ENCODE measurements at regions not wholly inside any gene's neighbourhood (a gene's known extent, or its start where the extent isn't known, plus 50 kb on each side); places are given as distances from the start of the nearest gene placed in this dataset.
"Not testable (repeated sequence)": the region's sequence is repeated elsewhere in the genome, so short reads cannot be mapped to it uniquely, and the experiment has no call there.

GRCh38 chr14:81971911-81972310, 438.3 kb upstream of the SEL1L start:
- no peak for DNase-seq

DNA sequence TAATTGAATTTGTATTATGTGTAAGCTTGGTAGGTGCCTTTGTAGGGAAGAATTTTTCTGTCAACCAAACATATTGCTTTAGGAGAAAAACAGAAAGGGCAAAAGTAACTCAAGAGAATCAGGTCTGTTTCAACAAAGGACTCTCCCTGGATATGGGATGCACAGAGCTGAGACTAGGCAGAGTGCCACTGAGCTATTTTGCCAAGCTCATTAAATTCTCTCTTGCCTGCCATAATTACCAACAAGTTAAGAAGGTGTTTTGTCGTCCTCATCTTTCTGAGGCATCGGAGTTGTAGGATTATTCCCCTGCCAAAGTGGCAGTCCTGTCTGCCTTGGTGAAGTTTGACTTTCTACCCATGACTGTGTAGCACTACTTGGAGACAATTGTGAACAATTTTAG, 438.9 kb upstream of the SEL1L start:
- no peak for DNase-seq

- no peak for DNase-seq
Observed at GRCh38 chr14:81974543-81974942, 440.9 kb upstream of the SEL1L start.

DNA sequence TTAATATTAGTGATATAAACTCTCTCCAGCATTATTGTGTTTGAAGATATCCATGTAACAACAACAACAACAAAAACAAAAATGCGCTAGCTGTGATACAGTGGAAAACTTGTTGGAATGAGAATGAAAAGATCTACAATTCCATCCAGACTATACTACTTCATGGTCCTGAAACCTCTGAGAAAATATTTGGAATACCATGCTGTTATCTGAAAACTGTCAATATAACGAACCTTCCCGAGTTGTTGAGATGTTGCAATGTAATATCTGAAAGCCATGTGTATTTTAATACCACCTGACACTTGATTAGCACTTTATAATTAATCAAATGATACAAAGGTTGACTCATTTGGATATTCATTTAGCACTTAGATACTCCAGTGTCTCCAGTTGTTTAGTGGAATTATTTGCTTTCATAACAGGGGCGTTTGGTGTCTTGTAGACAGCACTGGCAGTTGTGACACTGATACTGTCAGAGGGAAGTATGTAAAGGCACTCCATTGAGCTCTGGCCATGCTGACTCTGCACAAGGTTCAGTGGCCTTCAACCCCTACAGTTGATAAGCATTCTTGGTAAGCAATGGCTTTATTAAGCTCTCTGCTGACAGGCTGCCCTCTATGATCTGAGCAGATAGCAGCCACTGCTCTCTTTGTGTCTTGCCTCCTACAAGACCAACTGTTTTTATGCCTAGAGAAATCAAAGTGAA, 447.1 kb upstream of the SEL1L start:
- DNase-seq, result no peak

- no peak for DNase-seq
Observed at GRCh38 chr14:81981307-81981675, 447.6 kb upstream of the SEL1L start.

- no peak for DNase-seq
Observed at GRCh38 chr14:81982046-81982445, 448.4 kb upstream of the SEL1L start.

DNA sequence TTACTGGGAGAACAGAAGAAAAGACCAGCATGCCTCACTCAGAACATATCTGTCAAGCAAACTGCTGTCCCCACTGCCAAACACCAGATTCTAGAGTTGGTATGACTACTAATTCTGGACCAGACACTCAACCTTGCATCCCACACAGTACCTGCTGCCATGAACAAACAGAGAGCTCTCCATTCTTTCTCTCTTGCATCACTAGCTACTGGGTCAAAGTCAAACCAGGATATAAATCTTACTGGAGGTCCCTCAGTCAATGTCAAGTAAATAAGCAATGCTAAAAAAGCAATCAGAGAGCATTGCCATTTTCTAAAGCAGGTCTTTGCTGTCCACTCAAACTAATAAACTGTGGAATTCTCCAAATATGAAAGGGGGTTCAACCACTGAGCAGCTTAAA, 452.4 kb upstream of the SEL1L start:
- DNase-seq, result no peak

GRCh38 chr14:81989211-81989610, 455.6 kb upstream of the SEL1L start:
- DNase-seq, result no peak

GRCh38 chr14:81990312-81990761, 456.7 kb upstream of the SEL1L start:
- DNase-seq, result peak; percentile 20

- peak; percentile 3 for DNase-seq
Observed at GRCh38 chr14:81991998-81992397, 458.3 kb upstream of the SEL1L start.

GRCh38 chr14:81993432-81993831, 459.8 kb upstream of the SEL1L start:
- no peak for DNase-seq

DNA sequence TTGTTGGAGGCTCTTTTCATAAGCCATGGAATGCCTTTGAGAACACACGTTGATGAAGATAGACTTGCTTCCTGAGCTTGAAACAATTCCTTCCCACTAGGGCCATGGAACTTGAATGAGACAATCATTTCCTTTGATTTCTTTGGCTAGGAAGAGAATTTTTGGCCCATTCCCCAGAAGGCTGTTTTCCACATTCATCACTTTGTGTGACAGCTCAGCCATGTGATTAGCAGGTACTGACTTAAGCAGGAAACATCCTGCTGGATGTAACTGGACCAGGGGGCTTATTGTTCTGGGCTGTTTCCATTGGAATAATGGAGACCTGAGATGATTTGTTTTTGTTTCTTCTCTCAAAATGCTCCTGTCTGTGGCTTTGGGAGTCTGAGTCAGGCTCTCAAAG, 469.8 kb upstream of the SEL1L start:
- no peak for DNase-seq

GRCh38 chr14:82009076-82009475, 475.4 kb upstream of the SEL1L start:
- DNase-seq, result peak; percentile 9

- no peak for DNase-seq
Observed at GRCh38 chr14:82009993-82010392, 476.3 kb upstream of the SEL1L start.

DNA sequence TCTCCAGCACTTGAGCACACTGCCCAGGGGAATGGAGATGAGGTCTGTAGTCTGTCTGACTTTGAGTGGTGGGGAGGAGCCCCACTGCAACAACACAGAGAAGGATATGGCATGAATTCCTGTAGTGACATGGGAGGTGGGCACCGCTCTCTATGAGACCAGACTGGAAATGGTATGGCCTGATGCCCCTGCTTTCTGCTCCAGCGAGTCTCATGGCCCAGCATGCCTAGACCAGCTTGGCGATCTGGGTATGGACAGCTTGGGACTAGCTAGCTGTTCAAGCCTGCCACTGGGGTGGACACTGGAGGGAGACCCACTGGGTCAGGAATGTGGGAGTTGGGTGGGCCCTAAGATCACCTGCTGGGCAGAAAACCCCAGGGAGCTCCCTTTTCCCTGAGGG, 477.8 kb upstream of the SEL1L start:
- no peak for DNase-seq

DNA sequence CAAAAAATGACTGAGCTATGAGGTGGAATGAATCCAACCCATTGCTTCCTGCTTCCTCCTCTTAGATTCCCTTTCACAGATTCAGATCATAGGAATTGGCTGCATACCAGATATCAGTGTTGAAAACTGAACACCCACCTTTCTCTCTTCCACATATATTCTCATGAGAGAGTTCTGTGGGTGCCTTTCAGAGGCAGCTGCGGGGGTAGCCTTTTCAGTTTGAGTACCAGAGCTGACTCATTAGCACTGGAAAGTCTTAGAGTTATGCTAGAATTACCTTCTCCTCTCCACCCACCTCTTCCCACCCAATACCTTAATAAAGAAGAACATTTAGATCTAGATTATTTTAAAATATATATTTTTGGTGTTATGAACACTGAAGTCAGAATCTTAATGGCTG, 495.4 kb upstream of the SEL1L start:
- DNase-seq, result no peak

DNA sequence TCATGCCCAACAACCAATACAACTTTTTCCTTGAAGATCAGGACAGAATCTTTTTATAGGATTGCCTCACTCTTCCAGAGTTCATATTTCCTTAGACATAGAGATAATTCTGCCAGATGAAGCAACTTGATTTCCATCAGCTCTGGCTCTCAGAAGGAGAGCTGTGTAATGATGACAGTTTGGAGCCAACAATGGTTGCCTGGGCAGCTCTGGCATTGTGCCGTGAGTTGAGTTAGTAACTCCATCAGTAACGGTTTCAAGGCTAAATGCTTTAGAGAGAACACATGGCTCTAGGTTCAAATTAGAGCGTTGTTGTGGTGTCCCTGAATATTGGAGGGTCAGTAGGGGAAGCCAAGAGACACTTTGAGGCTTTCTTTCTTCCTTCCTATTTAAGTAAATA, 501.7 kb upstream of the SEL1L start:
- DNase-seq, result no peak

DNA sequence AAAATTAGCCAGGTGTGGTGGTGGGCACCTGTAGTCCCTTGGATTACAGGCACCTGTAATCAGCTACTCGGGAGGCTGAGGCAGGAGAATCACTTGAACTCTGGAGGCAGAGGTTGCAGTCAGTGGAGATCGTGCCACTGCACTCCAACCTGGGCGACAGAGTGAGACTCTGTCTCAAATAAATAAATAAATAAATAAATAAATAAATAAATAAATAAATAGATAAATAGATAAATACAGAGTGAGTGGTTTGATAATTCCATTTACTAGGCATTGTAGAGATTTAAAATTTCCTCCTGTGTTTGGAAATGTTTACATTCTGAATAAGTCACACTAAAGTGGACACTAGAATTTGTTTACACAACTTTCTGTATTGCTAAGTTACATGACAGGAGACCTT, 504.4 kb upstream of the SEL1L start:
- not testable (repeated sequence) for DNase-seq

DNA sequence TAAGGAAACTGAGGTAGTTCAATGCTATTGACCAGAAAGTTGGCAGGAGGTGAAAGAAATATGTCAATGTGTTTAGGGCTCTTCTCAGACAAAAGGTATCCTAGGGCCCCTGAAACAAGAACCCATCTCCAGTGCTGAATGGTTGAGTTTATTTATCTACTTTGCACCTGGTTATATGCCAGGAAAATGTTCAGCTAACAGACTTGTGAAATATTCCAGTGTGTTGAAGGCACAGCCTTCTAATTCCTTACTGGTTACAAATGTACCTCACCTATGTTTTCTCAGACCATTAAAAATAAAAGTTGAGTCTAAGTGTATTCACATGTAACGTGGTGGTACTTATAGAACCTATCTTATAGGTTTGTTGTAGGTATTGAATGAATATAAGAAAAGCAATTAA, 511.7 kb upstream of the SEL1L start:
- DNase-seq, result peak; percentile 24

- DNase-seq, result no peak
Observed at GRCh38 chr14:82046512-82047226, 513.0 kb upstream of the SEL1L start.

DNA sequence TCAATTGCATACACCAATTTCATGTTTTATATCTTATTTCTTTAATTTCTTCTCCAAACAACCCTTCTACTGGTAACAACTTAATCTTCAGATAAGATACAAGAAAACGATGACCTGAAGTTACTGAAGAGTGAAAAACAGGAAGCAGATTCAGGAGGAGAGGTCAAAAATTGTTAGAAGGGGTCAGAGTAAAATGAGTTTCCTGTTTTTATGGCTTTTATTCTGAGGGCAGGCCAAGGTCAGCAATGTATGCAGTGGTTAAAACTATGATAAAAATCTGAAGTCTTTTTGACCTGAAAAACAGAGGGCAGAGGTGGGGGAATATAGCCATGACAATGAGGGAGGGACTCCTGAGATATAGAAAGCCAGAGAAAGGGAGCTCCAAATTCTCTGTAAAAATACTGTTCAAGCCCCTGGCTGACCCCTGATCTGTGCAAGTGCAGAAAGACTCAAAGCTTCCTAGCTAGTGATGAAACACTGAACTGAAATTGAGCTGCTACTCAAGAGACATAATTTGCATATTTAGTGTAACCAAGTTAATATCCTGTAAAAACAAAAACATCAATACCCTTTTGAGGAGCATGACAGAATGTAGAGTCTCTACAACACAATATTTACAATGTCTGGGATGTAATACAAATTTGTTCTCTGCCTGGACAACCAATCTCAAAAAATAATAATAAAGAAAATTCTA, 514.3 kb upstream of the SEL1L start:
- DNase-seq, result no peak

DNA sequence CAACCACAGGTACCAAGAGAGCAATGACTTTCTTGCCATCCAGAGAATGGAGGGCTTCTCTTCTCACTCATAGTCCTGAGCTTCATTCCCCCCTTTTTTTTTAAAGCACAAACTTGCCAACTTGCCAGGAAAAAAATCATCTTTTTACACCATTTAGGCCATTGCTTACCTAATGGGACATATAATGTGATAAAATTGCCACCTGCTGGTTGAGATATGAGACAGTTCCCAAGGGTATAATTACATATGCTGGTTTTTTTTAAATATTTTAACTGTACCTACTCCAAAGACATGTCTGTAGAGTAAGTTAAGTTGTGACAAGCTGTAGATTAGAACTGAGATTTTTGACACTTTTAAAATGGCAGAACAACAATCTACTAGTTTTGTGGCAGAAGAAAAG, 519.1 kb upstream of the SEL1L start:
- DNase-seq, result no peak

DNA sequence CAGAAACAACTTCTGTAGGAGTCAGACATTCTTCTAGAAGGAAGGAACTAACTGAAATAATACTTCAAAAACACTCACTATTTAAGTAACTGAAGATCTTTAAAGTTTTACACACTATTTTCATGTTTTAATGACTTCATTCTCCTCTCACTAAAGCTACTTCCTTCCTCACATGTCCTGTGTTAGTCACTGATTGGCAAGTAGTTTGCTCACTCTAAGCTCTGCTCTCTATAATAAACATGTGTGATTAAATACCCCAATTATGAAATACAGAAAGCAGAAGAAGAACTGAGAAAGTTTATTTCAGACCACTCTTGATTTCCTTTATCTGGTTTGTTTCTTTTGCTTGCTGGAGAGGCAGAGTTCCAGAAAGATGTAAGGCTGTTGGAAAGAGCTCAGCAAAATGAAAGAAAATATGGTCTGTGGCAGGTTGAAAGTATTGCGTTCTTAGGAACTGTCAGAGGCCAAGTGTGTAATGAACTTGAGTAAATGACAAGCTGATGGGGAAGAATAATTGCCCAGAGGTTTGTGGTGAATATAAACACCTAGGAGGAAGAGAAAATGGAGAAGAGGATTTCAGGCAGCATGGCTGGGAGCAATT, 522.0 kb upstream of the SEL1L start:
- DNase-seq, result no peak

DNA sequence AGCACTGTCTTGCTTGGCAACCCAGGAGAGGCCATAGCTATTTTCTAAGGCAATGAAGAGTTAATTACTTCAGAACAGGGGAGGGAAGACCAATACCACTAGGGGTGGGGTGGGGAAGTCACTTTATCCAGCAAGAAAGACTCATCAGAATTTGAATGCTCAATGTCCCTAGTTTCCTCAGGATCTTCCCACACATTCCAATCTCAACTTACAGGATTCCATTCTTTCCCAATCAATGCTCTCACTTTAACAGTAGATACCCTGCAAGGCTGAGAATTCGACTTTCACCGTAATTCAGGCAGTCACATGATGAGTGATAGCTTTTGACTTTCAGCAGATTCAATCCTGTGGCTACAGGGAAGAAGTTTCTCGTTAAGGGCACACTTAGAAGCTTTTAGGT, 526.6 kb upstream of the SEL1L start:
- no peak for DNase-seq
